RWPE1 (cell line): ENCODE measurements at regions not wholly inside any gene's neighbourhood (a gene's known extent, or its start where the extent isn't known, plus 50 kb on each side); places are given as distances from the start of the nearest gene placed in this dataset.
"Not testable (repeated sequence)": the region's sequence is repeated elsewhere in the genome, so short reads cannot be mapped to it uniquely, and the experiment has no call there.

ENCODE experiments used
- CTCF ChIA-PET: fragments of 350-600 bp; sonication (Branson Sonifier 250); formaldehyde crosslinking; extraction: SDS; loops from one replicate; lab custom pipeline; 2021; lab: Yijun Ruan, JAX
- POLR2A ChIA-PET: fragments of 400-600 bp; formaldehyde crosslinking; extraction: SDS; loops from one replicate; lab custom pipeline; 2020; ENCODE audit warnings: antibody characterized with exemption; ENCODE audit not compliant: low non-redundant PET; lab: Yijun Ruan, JAX
- DNase-seq: peaks from one replicate; pipeline ENCODE4 v3.0.0; 2012; ENCODE audit warnings: low spot score
- H3K27ac ChIP-seq: fragments of 450-650 bp; 2 replicates; pipeline ENCODE4 v1.5.1; 2017
- CTCF ChIP-seq: fragments of 450-650 bp; conservative IDR thresholded peaks from 2 replicates; pipeline ENCODE4 v1.5.1; 2017; ENCODE audit warnings: low read depth, mild to moderate bottlenecking

GRCh38 chr2:8605351-8606065 is 76.3 kb upstream of the ID2 start:
- TF ChIP-seq CTCF = no peak
- peak; percentile 34 for DNase-seq
- H3K27ac ChIP-seq = no peak overlapping the region
- ChIA-PET CTCF (interaction anchor here (0.6 to 0.7 kb wide), 3 partner anchors 19 to 1460 kb away, joined by 3 read pairs; no protein-coding TSS in a partner anchor), POLR2A (no interaction called here)

- ChIA-PET POLR2A (no interaction called here), CTCF (no interaction called here)
- no peak overlapping the region for H3K27ac ChIP-seq
- no peak for TF ChIP-seq CTCF
- no peak for DNase-seq
These were observed 75.6 kb upstream of the ID2 start for GRCh38 chr2:8606226-8606625.

- ChIA-PET CTCF (interaction anchor here (0.6 to 0.7 kb wide), 3 partner anchors 9 to 1572 kb away, joined by 3 read pairs; no protein-coding TSS in a partner anchor), POLR2A (no interaction called here)
- no peak for DNase-seq
- H3K27ac ChIP-seq = no peak overlapping the region
- TF ChIP-seq CTCF = no peak
These were observed 75.0 kb upstream of the ID2 start for GRCh38 chr2:8606649-8607550.

- DNase-seq = no peak
- TF ChIP-seq CTCF = no peak
- CTCF ChIA-PET = interaction anchor here (0.6 to 0.7 kb wide), 2 partner anchors 34 to 1573 kb away, joined by 3 read pairs; no protein-coding TSS in a partner anchor
- no peak overlapping the region for H3K27ac ChIP-seq
- POLR2A ChIA-PET = no interaction called here
These were observed 74.2 kb upstream of the ID2 start for GRCh38 chr2:8607606-8608005.

GRCh38 chr2:8608411-8608954 is 73.4 kb upstream of the ID2 start:
- ChIA-PET CTCF (no interaction called here), POLR2A (no interaction called here)
- TF ChIP-seq CTCF = no peak
- DNase-seq = no peak
- H3K27ac ChIP-seq = no peak overlapping the region

- H3K27ac ChIP-seq = no peak overlapping the region
- DNase-seq = no peak
- no peak for TF ChIP-seq CTCF
- CTCF ChIA-PET = no interaction called here
- POLR2A ChIA-PET = no interaction called here
These were observed 72.5 kb upstream of the ID2 start for GRCh38 chr2:8609357-8609811.

- CTCF ChIA-PET = interaction anchor here (0.6 kb wide), 1 partner anchor 89 kb away, joined by 3 read pairs; no protein-coding TSS in a partner anchor
These were observed 71.1 kb upstream of the ID2 start for GRCh38 chr2:8610775-8611174.

More at GRCh38 chr2:8610775-8611174, 71.1 kb upstream of the ID2 start:
- DNase-seq, H3K27ac ChIP-seq, POLR2A ChIA-PET: not testable (repeated sequence)
